HL-60 (cell line): ENCODE measurements at regions not wholly inside any gene's neighbourhood (a gene's known extent, or its start where the extent isn't known, plus 50 kb on each side); places are given as distances from the start of the nearest gene placed in this dataset.

Experiments
- DNase-seq, 2 experiments: peaks; one replicate each; pipeline ENCODE4 v3.0.0-alpha.2; 2010 to 2020; ENCODE audit warnings: low read depth in 1 of 2, low spot score in 1 of 2
- H3K27ac ChIP-seq: fragments of 250-450 bp; sonication (Bioruptor Pico); replicated peaks from 2 replicates; pipeline ENCODE4 v1.5.1; 2020; ENCODE audit warnings: mild to moderate bottlenecking, moderate library complexity
- H3K27me3 ChIP-seq: fragments of 250-450 bp; sonication (Bioruptor Pico); 2 replicates; pipeline ENCODE4 v1.5.1; 2021; ENCODE audit warnings: mild to moderate bottlenecking, moderate library complexity; ENCODE audit not compliant: insufficient read depth, poor library complexity, severe bottlenecking
- H3K4me3 ChIP-seq: replicated peaks from 2 replicates; pipeline ENCODE4 v1.5.1; 2011; ENCODE audit warnings: mild to moderate bottlenecking, control low read depth, low read length; ENCODE audit not compliant: insufficient read depth
- CTCF ChIP-seq: IDR thresholded peaks from one replicate; pipeline ENCODE4 v1.5.1; 2011; ENCODE audit warnings: low read length, control low read depth, inconsistent platforms; ENCODE audit not compliant: insufficient read depth
- GABPA ChIP-seq: IDR thresholded peaks from 2 replicates; pipeline ENCODE4 v1.6.1; 2012; ENCODE audit warnings: low read depth
- POLR2AphosphoS5 ChIP-seq: IDR thresholded peaks from 2 replicates; pipeline ENCODE4 v1.6.1; 2012; ENCODE audit warnings: low read depth
- REST ChIP-seq: IDR thresholded peaks from 2 replicates; pipeline ENCODE4 v1.6.1; 2012; ENCODE audit warnings: low read depth; ENCODE audit not compliant: insufficient replicate concordance
- SPI1 ChIP-seq: IDR thresholded peaks from 2 replicates; pipeline ENCODE4 v1.6.1; 2012; ENCODE audit warnings: low read depth, mild to moderate bottlenecking, borderline replicate concordance

- TF ChIP-seq CTCF = no peak
- no peak for TF ChIP-seq SPI1
- TF ChIP-seq REST = no peak
- no peak for TF ChIP-seq POLR2AphosphoS5
- no peak for TF ChIP-seq GABPA
Measured at GRCh38 chr2:16109368-16109820, 169.0 kb downstream of the MYCN start.

GRCh38 chr2:16107246-16107645, 166.9 kb downstream of the MYCN start:
- no peak for TF ChIP-seq REST
- no peak for TF ChIP-seq GABPA
- no peak for TF ChIP-seq SPI1
- TF ChIP-seq POLR2AphosphoS5 = no peak
- TF ChIP-seq CTCF = no peak
- Histone ChIP-seq H3K27me3 (no peaks in the 10 kb centered on the region), H3K4me3 (no peak overlapping the region), H3K27ac (no peak overlapping the region)
- DNase-seq = no peak

More at GRCh38 chr2:16109368-16109820, 169.0 kb downstream of the MYCN start:
- no peaks in the 10 kb centered on the region for H3K27me3 ChIP-seq
- DNase-seq = no peak
- no peak overlapping the region for H3K4me3 ChIP-seq
- H3K27ac ChIP-seq = no peak overlapping the region

- DNase-seq = no peak
- no peak overlapping the region for H3K27ac ChIP-seq
- H3K27me3 ChIP-seq = no peaks in the 10 kb centered on the region
- TF ChIP-seq SPI1 = no peak
- TF ChIP-seq POLR2AphosphoS5 = no peak
- TF ChIP-seq GABPA = no peak
- TF ChIP-seq CTCF = no peak
- TF ChIP-seq REST = no peak
- H3K4me3 ChIP-seq = no peak overlapping the region
Measured at GRCh38 chr2:16106619-16107018, 166.3 kb downstream of the MYCN start.
